ENCODE measurements at regions not wholly inside any gene's neighbourhood (a gene's known extent, or its start where the extent isn't known, plus 50 kb on each side); places are given as distances from the start of the nearest gene placed in this dataset.
A peak's percentile ranks its signal among the peaks of the same experiment; 100 is the strongest.

- H3K9me1 ChIP-seq (ENCODE audit: control insufficient read depth, extremely low read depth, insufficient read depth, low read length) = no peaks in the 10 kb centered on the region
- no peak overlapping the region for H3K9ac ChIP-seq (ENCODE audit: control insufficient read depth, extremely low read depth, insufficient read depth, low read length)
- no peak overlapping the region for H3K27ac ChIP-seq (ENCODE audit: control insufficient read depth, insufficient read depth, low read length)
- no peaks in the 10 kb centered on the region for H3K27me3 ChIP-seq (ENCODE audit: control insufficient read depth, extremely low read depth, insufficient read depth, low read length)
- H3K36me3 ChIP-seq (ENCODE audit: control insufficient read depth in 2 of 2, extremely low read depth in 1 of 2, insufficient read depth in 2 of 2, low read length in 2 of 2) = no peaks in the 10 kb centered on the region
- FAIRE-seq = peak; percentile 48
- peaks cover 16% of the 10 kb centered on the region for H3K4me1 ChIP-seq (ENCODE audit: control insufficient read depth, extremely low read depth, insufficient read depth, low read length)
- H3K4me3 ChIP-seq (ENCODE audit: control insufficient read depth in 2 of 3, extremely low read depth in 1 of 3, insufficient read depth in 2 of 3, low read depth in 1 of 3, low read length in 3 of 3) = no peak overlapping the region
- no peak for DNase-seq (ENCODE audit: low read depth, low spot score)
- dilution Hi-C loops (cut with MboI; ENCODE audit: extremely low pct_ligation_motif_present, low sequenced_read_pairs) = no loop called here
- H3K79me2 ChIP-seq (ENCODE audit: control insufficient read depth, insufficient read depth, low read length) = no peaks in the 10 kb centered on the region
- peak overlapping the region; percentile 36 for H2AFZ ChIP-seq (ENCODE audit: control insufficient read depth, low read length)
- H4K20me1 ChIP-seq (ENCODE audit: control insufficient read depth, extremely low read depth, insufficient read depth, low read length) = no peaks in the 10 kb centered on the region
- H3K4me2 ChIP-seq (ENCODE audit: control insufficient read depth, extremely low read depth, insufficient read depth, low read depth, low read length) = no peak overlapping the region
- H3K9me3 ChIP-seq (ENCODE audit: control insufficient read depth, low read depth, low read length) = no peaks in the 10 kb centered on the region
- TF ChIP-seq EZH2 (IDR thresholded peaks at IDR 0.05; ENCODE audit: low read length) (no peak), CTCF (optimal IDR thresholded peaks at IDR 0.05 in 1 of 3, IDR thresholded peaks at IDR 0.05 in 1 of 3, conservative IDR thresholded peaks at IDR 0.05 in 1 of 3; ENCODE audit: extremely low read depth in 1 of 3, insufficient read depth in 2 of 3, low read length in 3 of 3) (no peak)
Observed at GRCh38 chr2:14188446-14188845, 444.1 kb upstream of the LRATD1 start.

- Histone ChIP-seq H3K9me1 (ENCODE audit: control insufficient read depth, extremely low read depth, insufficient read depth, low read length) (no peaks in the 10 kb centered on the region), H3K9me3 (ENCODE audit: control insufficient read depth, low read depth, low read length) (no peaks in the 10 kb centered on the region), H4K20me1 (ENCODE audit: control insufficient read depth, extremely low read depth, insufficient read depth, low read length) (no peaks in the 10 kb centered on the region), H3K36me3 (ENCODE audit: control insufficient read depth in 2 of 2, extremely low read depth in 1 of 2, insufficient read depth in 2 of 2, low read length in 2 of 2) (no peaks in the 10 kb centered on the region), H3K4me2 (ENCODE audit: control insufficient read depth, extremely low read depth, insufficient read depth, low read depth, low read length) (peak overlapping the region; percentile 58), H3K79me2 (ENCODE audit: control insufficient read depth, insufficient read depth, low read length) (no peaks in the 10 kb centered on the region), H3K27ac (ENCODE audit: control insufficient read depth, insufficient read depth, low read length) (peak overlapping the region; percentile 41), H3K27me3 (ENCODE audit: control insufficient read depth, extremely low read depth, insufficient read depth, low read length) (no peaks in the 10 kb centered on the region), H3K9ac (ENCODE audit: control insufficient read depth, extremely low read depth, insufficient read depth, low read length) (no peak overlapping the region), H3K4me3 (ENCODE audit: control insufficient read depth in 2 of 3, extremely low read depth in 1 of 3, insufficient read depth in 2 of 3, low read depth in 1 of 3, low read length in 3 of 3) (peak overlapping the region in 1 of 3 experiments; percentile 23), H2AFZ (ENCODE audit: control insufficient read depth, low read length) (peak overlapping the region; percentile 51), H3K4me1 (ENCODE audit: control insufficient read depth, extremely low read depth, insufficient read depth, low read length) (peaks cover 16% of the 10 kb centered on the region)
- dilution Hi-C loops (cut with MboI; ENCODE audit: extremely low pct_ligation_motif_present, low sequenced_read_pairs) = no loop called here
- peak; percentile 63 for FAIRE-seq
- peak; percentile 56 for DNase-seq (ENCODE audit: low read depth, low spot score)
- TF ChIP-seq CTCF (optimal IDR thresholded peaks at IDR 0.05 in 1 of 3, IDR thresholded peaks at IDR 0.05 in 1 of 3, conservative IDR thresholded peaks at IDR 0.05 in 1 of 3; ENCODE audit: extremely low read depth in 1 of 3, insufficient read depth in 2 of 3, low read length in 3 of 3) (no peak), EZH2 (IDR thresholded peaks at IDR 0.05; ENCODE audit: low read length) (no peak)
Observed at GRCh38 chr2:14189929-14190328, 442.6 kb upstream of the LRATD1 start.
